Aorta (tissue), 5 donors: ENCODE measurements at regions not wholly inside any gene's neighbourhood (a gene's known extent, or its start where the extent isn't known, plus 50 kb on each side); places are given as distances from the start of the nearest gene placed in this dataset.
"Not testable (repeated sequence)": the region's sequence is repeated elsewhere in the genome, so short reads cannot be mapped to it uniquely, and the experiment has no call there.

ENCODE experiments used
- ATAC-seq: fragments of 200-7000 bp; cut with Tn5 transposase; one replicate; pipeline ENCODE4 v1.9.1; 2022; ENCODE audit warnings: moderate library complexity; ENCODE audit not compliant: low FRiP score
- DNase-seq, 2 donors: peaks; one replicate each; pipeline ENCODE4 v3.0.0-alpha.2; 2020
- H3K27ac ChIP-seq, 2 donors: one replicate each; pipeline ENCODE4 v1.5.1; 2013; ENCODE audit warnings: low read length in 2 of 2, mild to moderate bottlenecking in 2 of 2, moderate library complexity in 2 of 2, control low read depth in 1 of 2, inconsistent platforms in 1 of 2, low read depth in 1 of 2
- H3K27me3 ChIP-seq, 2 donors: one replicate each; pipeline ENCODE4 v1.6.1; 2013; ENCODE audit warnings: control low read depth in 1 of 2, low read length in 1 of 2, mild to moderate bottlenecking in 1 of 2, moderate library complexity in 1 of 2; ENCODE audit not compliant: insufficient read depth in 2 of 2, control insufficient read depth in 1 of 2
- H3K36me3 ChIP-seq, 2 donors: one replicate each; pipeline ENCODE4 v1.6.1; 2013; ENCODE audit warnings: control low read depth in 1 of 2, low read length in 1 of 2, mild to moderate bottlenecking in 1 of 2; ENCODE audit not compliant: insufficient read depth in 2 of 2, control insufficient read depth in 1 of 2
- H3K4me1 ChIP-seq, 2 donors: one replicate each; pipeline ENCODE4 v1.6.1; 2013; ENCODE audit warnings: low read length in 2 of 2, control low read depth in 1 of 2, mild to moderate bottlenecking in 1 of 2, moderate library complexity in 1 of 2; ENCODE audit not compliant: insufficient read depth in 2 of 2, control insufficient read depth in 1 of 2
- H3K4me3 ChIP-seq, 2 donors: one replicate each; pipeline ENCODE4 v1.5.1; 2013; ENCODE audit warnings: low read length in 2 of 2, control low read depth in 1 of 2, mild to moderate bottlenecking in 1 of 2
- H3K9me3 ChIP-seq: one replicate; pipeline ENCODE4 v1.6.1; 2013; ENCODE audit warnings: mild to moderate bottlenecking, low read length; ENCODE audit not compliant: control insufficient read depth
- WGBS, 2 donors: extraction: QIAGEN DNeasy Blood & Tissue Kit; methylation state at CpG; one replicate each; pipeline ENCODE4 v1.1.7; 2013; 5-methylcytosine and 5-hydroxymethylcytosine counted together
- intact Hi-C, 2 donors: fragments of 100-400 bp; cut with DNase I; formaldehyde crosslinking; loops; one replicate each; pipeline versions ENCODE4 v1.14.2 to v1.15.0; 2022
- donor health status: healthy with polysubstance abuse.
- donor health status: Bipolar disorder and iron deficiency.
- donor health status: DM: no; HTN: no; CAD: no.
- donor health status: DM: no; HTN: no; CAD: no.
- donor health status: DM: yes; HTN: yes; CAD: no.

DNA sequence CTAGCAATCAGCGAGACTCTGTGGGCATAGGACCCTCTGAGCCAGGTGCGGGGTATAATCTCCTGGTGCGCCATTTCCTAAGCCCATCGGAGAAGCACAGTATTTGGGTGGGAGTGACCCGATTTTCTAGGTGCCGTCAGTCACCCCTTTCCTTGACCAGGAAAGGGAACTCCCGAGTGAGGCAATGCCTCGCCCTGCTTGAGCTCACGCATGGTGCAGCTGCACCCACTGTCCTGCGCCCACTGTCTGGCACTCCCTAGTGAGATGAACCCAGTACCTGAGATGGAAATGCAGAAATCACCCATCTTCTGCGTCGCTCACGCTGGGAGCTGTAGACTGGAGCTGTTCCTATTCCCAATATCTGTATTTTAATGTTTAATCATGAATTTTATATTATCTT is 408.6 kb downstream of the TDRD3 start:
- peak in 1 of 2 donors; percentile 51 for DNase-seq
- H3K9me3 ChIP-seq, H3K4me1 ChIP-seq, intact Hi-C loops, H3K27ac ChIP-seq, ATAC-seq, H3K4me3 ChIP-seq, H3K27me3 ChIP-seq, H3K36me3 ChIP-seq: not testable (repeated sequence)
- 95 to 96% methylated on average over 13 of the region's 13 CpGs for WGBS, 2 donors

DNA sequence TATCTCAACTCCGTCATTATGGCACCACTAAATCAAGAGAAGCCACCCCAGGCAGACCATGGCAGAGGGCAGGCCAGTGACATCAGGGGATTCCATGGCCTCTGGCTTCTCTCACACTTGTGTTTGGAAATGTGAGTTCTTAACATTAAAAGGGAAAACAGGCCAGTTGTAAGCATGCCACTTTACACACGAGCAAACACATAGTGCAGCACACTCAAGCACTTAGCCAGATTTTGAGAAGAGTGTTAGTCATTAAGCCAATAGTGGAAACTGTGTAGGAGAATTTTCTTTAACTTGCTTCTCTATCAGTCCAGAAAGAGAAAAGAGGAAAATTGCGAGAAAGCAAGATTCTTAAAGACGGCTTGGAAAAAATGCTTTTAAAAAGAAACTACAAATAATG is 401.5 kb downstream of the TDRD3 start:
- H3K27ac ChIP-seq, result no peak overlapping the region
- H3K36me3 ChIP-seq, result no peaks in the 10 kb centered on the region
- H3K9me3 ChIP-seq, result no peaks in the 10 kb centered on the region
- ATAC-seq (no peak), DNase-seq (no peak)
- WGBS, 2 donors, result 25 to 43% methylated on average over 4 of the region's 4 CpGs
- intact Hi-C loops, result no loop called here
- H3K4me3 ChIP-seq, result no peak overlapping the region
- no peaks in the 10 kb centered on the region for H3K27me3 ChIP-seq
- H3K4me1 ChIP-seq, result peaks cover 0 to 3% of the 10 kb centered on the region in 2 donors

DNA sequence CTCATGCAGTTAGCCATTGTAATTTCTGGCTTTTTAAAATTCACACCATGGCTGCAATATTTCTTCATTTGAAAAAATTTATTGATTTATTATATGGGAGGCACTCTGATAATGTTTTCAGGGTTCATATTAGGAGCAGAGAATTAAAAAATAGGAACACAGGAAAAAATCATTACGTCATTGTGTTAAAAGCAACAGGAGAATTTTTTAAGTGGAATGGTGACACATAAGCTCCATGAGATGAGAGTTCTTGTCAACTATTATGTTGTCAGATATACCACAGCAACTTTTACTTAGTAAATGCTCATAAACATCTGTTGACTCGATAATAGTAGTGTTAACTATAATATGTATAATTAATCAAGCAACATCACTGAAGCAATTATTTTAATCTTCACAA is 400.1 kb downstream of the TDRD3 start:
- Histone ChIP-seq H3K27me3 (no peaks in the 10 kb centered on the region), H3K4me3 (no peak overlapping the region), H3K27ac (no peak overlapping the region), H3K4me1 (peaks cover 0 to 3% of the 10 kb centered on the region in 2 donors), H3K36me3 (no peaks in the 10 kb centered on the region), H3K9me3 (no peaks in the 10 kb centered on the region)
- WGBS, 2 donors, result 75 to 82% methylated on average over 2 of the region's 2 CpGs
- intact Hi-C loops, result no loop called here
- ATAC-seq (no peak), DNase-seq (no peak)

DNA sequence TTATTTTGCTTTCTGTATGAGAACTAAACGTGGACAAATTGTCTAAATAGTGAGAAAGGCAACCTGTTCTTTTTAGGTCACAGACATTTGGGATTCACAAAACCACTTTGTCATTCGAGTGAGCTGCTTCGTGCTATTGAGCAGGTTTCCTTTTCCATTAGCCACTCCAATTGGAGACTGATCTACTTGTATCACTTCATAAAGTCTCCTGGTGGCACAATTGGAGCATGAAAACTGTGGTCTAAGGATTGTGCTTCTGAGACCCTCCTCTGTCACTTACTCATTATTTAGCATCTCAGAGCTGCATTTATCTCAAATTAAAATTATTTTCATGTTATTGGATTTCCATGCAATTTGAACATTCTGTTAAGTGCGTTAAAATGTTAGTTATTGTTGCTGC is 397.7 kb downstream of the TDRD3 start:
- no peak overlapping the region for H3K4me3 ChIP-seq
- no peak overlapping the region for H3K27ac ChIP-seq
- WGBS, 2 donors, result 86 to 87% methylated on average over 4 of the region's 4 CpGs
- DNase-seq (no peak), ATAC-seq (no peak)
- H3K4me1 ChIP-seq, result peaks cover 0 to 3% of the 10 kb centered on the region in 2 donors
- H3K36me3 ChIP-seq, result no peaks in the 10 kb centered on the region
- intact Hi-C loops, result no loop called here
- H3K9me3 ChIP-seq, result no peaks in the 10 kb centered on the region
- no peaks in the 10 kb centered on the region for H3K27me3 ChIP-seq

DNA sequence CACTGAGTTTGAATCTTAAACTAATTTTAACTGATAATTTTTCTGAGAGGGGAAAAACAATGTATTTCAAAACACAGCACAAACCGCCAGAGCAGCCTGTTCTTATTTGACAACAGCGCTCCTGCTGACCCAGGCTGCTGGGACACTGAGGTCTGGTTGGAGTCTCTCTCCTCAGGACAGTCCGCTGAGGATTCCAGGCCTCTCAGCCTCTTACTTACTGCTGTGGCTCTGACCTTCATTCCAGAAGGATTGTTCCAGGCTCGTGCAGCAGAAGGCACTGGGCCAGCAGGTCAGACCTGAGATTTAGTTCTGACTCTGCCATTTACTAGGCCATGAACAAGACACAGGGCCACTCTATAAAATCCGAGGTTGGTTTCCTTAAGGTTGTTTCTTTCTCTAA is 393.6 kb downstream of the TDRD3 start:
- Histone ChIP-seq H3K4me3 (no peak overlapping the region), H3K36me3 (no peaks in the 10 kb centered on the region), H3K27ac (no peak overlapping the region), H3K9me3 (no peaks in the 10 kb centered on the region), H3K27me3 (no peaks in the 10 kb centered on the region), H3K4me1 (peaks cover 2 to 3% of the 10 kb centered on the region in 2 donors)
- DNase-seq (no peak), ATAC-seq (no peak)
- intact Hi-C loops, result no loop called here
- 81 to 82% methylated on average over 5 of the region's 5 CpGs for WGBS, 2 donors

DNA sequence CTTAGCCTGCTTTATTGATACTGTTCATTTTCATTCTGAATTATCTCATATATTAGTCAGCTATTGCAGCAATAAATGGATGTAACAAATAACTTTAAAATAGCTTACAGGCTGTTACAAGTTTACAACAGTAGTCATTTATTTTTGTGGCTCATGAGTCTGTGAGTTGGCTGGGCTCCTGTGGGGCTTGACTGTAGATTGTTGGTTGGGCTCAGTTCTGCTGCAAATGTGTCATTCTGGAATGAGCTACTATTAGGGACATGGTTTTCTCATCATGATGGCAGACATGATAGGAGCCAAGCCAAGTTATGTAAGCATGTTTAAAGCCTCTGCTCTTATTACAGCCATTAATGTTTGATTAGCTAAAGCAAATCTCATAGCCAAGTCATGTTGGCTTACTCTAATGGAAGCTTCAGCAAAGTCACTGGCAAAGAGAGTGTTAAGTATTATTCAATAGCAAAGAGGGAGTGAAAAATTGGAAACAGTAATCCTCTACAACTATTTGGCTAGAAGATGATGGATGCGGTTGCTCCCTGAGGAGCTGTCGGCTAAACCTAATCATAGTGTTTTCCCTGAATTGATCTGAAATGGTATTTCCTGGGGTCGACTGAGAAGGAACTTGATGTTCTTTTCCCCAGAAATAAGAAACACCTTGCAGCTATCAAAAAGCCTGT is 391.3 kb downstream of the TDRD3 start:
- H3K27ac ChIP-seq, result no peak overlapping the region
- peak; percentile 65 to 83 for DNase-seq

DNA sequence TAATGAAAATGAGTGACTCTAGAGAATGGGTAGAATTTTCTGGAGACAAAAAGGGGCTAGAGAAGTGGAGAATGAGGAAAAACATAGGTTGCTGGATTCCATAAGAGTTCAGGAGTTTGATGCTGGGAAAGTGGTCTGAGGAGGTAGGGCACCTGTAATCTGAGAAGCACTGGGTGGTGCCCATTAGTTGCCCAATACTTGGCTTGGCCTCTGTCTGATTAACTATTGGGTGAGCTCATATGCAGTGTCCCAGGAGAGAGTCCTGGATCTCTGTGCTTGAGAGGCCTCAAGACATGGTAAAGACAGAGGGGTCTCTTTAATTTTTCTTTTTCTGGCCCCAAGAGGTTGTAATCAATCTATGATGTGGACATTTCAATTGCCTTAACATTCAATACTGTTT is 390.1 kb downstream of the TDRD3 start:
- Histone ChIP-seq H3K27me3 (no peaks in the 10 kb centered on the region), H3K27ac (no peak overlapping the region), H3K36me3 (no peaks in the 10 kb centered on the region), H3K4me3 (no peak overlapping the region), H3K4me1 (peaks cover 2 to 3% of the 10 kb centered on the region in 2 donors), H3K9me3 (peaks cover under 1% of the 10 kb centered on the region)
- intact Hi-C loops, result no loop called here
- no peak for DNase-seq
- no peak for ATAC-seq

More for the DNA sequence above, 391.3 kb downstream of the TDRD3 start:
- intact Hi-C loops, result no loop called here
- Histone ChIP-seq H3K36me3 (no peaks in the 10 kb centered on the region), H3K4me3 (no peak overlapping the region), H3K9me3 (no peaks in the 10 kb centered on the region), H3K4me1 (peaks cover 2 to 3% of the 10 kb centered on the region in 2 donors), H3K27me3 (no peaks in the 10 kb centered on the region)
- no peak for ATAC-seq
- 20 to 27% methylated on average over 3 of the region's 3 CpGs for WGBS, 2 donors

DNA sequence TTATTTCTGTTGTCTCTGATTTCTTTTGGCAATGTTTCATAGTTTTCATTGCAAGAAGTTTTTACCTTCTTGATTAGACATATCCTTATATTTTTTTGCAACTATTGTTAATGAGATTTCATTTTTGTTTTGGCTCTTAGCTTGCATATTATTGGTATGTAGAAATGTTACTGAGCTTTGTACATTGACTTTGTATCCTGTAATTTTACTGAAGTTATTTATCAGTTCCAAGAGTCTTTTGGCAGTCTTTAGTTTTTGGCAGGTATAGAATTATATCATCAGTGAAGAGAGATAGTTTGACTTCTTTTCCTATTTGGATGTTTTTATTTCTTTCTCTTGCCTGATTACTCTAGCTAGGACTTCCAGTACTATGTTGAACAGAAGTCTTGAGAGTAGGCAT is 375.7 kb downstream of the TDRD3 start:
- ATAC-seq (no peak), DNase-seq (no peak)
- H3K9me3 ChIP-seq, result no peaks in the 10 kb centered on the region
- H3K36me3 ChIP-seq, result no peaks in the 10 kb centered on the region
- no peaks in the 10 kb centered on the region for H3K27me3 ChIP-seq
- no peaks in the 10 kb centered on the region for H3K4me1 ChIP-seq
- H3K27ac ChIP-seq, result no peak overlapping the region
- intact Hi-C loops, result no loop called here
- no peak overlapping the region for H3K4me3 ChIP-seq

DNA sequence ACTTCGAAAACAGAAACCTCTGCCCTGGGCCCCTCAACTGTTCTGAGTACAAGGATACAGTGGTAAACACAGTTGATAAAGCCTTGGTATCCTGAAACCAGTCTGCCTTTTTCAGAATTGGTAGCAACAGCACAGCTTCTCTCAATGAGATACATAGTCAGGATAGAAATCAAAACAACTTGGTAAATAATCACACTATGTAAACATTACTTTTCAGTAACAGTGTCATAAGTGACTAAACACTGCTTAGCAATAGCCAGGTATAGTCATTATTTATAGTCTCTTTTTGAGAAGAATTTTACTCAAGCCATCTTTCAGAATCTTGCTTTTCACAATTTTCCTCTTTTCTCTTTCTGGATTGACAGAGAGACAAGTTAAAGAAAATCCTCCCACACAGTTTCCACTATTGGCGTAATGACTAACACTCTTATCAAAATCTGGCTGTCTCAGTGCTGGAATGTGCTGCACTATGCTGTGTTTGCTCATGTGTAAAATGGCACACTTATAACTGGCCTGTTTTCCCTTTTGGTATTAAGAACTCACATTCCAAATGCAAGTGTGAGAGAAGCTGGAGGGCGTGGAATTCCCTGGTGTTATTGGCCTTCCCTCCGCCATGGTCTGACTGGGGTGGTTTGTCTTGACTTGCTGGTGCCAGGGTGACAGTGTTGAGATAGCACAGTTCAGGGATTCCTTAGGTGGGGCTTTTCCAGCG is 368.8 kb downstream of the TDRD3 start:
- Histone ChIP-seq H3K4me3 (no peak overlapping the region), H3K9me3 (no peaks in the 10 kb centered on the region), H3K27ac (no peak overlapping the region), H3K27me3 (no peaks in the 10 kb centered on the region), H3K36me3 (no peaks in the 10 kb centered on the region), H3K4me1 (no peaks in the 10 kb centered on the region)
- intact Hi-C loops, result no loop called here
- no peak for ATAC-seq
- 26 to 29% methylated on average over 5 of the region's 5 CpGs for WGBS, 2 donors
- DNase-seq, result no peak
